ENCODE measurements at regions not wholly inside any gene's neighbourhood (a gene's known extent, or its start where the extent isn't known, plus 50 kb on each side); places are given as distances from the start of the nearest gene placed in this dataset.

DNA sequence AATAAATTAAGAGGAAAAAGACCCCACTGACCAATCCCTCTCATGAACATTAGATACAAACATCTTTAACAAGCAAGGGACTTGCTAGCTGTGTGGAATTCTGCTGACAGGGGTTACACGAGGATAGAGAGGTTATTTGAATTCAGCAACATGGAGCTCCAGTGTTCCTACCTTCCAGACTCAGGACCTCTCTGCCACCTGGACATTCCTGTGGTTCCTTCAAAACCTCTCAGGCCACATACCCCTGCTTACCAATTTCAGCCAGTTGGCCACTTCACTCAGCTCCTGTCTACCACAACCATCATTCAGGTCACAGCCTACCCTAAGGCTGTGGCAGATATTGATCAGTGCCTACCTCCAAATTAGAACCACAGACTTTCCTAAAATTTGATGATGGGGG lies 147.5 kb downstream of the RRAGC start:
- H3K27ac ChIP-seq = no peak overlapping the region
- TF ChIP-seq, protein P1, sequence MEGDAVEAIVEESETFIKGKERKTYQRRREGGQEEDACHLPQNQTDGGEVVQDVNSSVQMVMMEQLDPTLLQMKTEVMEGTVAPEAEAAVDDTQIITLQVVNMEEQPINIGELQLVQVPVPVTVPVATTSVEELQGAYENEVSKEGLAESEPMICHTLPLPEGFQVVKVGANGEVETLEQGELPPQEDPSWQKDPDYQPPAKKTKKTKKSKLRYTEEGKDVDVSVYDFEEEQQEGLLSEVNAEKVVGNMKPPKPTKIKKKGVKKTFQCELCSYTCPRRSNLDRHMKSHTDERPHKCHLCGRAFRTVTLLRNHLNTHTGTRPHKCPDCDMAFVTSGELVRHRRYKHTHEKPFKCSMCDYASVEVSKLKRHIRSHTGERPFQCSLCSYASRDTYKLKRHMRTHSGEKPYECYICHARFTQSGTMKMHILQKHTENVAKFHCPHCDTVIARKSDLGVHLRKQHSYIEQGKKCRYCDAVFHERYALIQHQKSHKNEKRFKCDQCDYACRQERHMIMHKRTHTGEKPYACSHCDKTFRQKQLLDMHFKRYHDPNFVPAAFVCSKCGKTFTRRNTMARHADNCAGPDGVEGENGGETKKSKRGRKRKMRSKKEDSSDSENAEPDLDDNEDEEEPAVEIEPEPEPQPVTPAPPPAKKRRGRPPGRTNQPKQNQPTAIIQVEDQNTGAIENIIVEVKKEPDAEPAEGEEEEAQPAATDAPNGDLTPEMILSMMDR (conservative IDR thresholded peaks at IDR 0.05) = no peak
- no peak for TF ChIP-seq ZFX (IDR thresholded peaks at IDR 0.05)

DNA sequence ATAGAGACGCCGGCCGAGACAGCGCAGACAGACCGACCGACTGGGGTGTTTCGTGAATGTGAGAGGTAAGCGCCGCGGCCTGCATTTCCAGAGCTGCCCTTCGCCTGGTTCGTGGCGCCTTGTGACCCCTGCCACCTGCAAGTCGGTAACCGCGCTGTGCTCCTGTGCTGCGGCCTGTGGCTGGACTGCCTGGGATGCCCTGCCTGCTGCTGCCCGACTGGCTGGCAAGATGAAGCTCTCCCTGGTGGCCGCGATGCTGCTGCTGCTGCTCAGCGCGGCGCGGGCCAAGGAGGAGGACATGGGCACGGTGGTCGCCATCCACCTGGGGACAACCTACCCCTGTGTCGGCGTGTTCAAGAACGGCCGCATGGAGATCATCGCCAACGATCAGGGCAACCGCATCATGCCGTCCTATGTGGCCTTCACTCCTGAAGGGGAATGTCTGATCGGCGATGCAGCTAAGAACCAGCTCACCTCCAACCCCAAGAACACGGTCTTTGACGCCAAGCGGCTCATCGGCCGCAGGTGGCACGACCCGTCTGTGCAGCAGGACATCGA lies 150.8 kb downstream of the RRAGC start:
- no peak for TF ChIP-seq ZFX (IDR thresholded peaks at IDR 0.05)
- TF ChIP-seq, protein P1 (conservative IDR thresholded peaks at IDR 0.05) = no peak
- H3K27ac ChIP-seq = no peak overlapping the region

DNA sequence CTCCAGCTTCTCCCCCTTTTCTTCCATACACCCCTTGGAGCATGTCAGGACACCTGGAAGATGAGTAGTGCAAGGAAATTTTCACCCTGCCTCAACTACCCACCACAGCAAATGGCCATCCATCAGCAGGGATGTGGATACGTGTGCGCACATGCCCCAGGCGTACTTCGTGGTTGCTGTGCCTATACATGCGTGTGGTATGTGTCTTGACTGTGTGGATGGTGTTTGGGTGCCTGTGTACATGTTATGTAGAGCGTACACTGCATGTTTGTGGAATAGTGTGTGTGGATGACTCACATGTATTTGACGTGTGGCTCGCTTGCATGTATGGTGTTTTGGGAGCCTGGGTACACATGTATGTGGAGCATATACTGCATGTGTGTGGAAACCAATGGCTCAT lies 158.5 kb downstream of the RRAGC start:
- no peak overlapping the region for H3K27ac ChIP-seq
- TF ChIP-seq, protein P1 (conservative IDR thresholded peaks at IDR 0.05) = no peak

DNA sequence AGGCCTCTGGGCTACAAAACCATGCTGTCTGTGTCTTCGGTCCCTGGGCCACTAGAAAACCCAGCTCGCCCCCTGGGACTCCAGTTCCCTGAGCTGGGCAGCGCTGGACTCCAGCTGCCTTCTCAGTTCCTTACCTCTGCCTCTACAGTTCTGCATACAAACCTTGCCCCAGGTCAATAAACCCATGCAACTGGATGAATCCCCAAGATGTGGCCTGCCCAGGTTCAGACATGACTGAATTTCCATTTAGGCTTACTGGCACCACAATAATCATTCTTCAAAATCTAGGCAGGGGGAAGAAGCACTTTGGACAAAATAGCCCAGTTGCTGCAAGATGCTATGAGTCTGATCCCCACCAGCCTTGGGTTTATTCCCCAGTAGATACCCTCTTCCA lies 159.5 kb downstream of the RRAGC start:
- H3K27ac ChIP-seq = no peak overlapping the region
- TF ChIP-seq ZFX (IDR thresholded peaks at IDR 0.05) = no peak
- TF ChIP-seq, protein P1 (conservative IDR thresholded peaks at IDR 0.05) = no peak

DNA sequence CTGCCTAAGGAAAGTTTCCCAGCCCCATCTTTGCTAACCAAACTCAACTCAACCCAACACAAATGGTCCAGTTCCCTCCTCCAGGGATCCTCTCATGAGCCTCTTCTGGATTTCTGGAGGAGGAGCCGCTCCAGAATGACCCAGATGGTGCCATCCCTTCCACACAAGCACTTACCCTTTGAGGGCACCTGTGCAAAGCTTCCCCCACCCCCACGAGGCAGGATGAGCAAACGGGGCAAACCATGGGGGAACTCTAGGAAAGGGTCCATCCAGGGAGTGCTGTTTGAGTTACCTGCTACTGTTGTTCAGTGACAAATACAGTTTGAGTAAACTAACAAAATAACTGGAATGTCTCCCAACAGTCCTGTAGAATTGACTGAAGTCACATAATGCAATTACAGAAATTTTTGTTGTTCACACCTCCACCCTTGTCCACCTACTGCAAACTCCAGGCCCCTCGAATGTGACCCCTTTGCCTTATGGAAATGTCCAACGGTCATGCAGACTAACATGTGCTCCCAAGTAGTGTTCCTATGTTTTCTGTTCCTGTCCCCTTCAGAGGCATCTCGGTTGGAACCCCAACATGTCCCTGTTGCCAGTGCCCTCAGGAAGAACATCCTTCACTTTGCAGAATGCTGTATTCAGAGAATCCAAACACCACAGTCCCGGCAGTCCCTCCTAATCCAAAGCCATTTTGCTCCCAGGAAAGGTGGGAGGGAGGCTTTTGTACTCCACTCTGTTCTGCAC lies 160.1 kb downstream of the RRAGC start:
- no peak overlapping the region for H3K27ac ChIP-seq
- TF ChIP-seq, protein P1 (conservative IDR thresholded peaks at IDR 0.05) = no peak
- no peak for TF ChIP-seq ZFX (IDR thresholded peaks at IDR 0.05)

DNA sequence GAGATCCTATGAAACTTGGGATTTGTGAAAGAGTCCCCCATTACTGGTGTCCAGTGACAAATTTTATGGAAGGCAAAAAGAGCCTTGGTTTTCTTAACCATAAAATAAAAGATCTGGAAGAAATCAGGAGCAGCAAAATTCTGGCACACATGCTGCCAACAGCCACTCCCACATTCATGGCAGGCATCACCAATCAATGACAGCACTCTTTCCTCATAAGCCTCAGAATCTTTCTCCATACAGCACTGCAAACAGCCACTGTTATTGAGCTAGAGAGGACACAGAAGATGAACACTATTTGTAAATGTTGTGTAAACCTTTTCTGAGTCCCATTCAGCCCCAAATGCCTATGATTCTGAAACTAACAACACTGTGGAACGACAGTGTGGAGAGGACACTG lies 162.2 kb downstream of the RRAGC start:
- TF ChIP-seq, protein P1 (conservative IDR thresholded peaks at IDR 0.05) = no peak
- TF ChIP-seq ZFX (IDR thresholded peaks at IDR 0.05) = no peak

DNA sequence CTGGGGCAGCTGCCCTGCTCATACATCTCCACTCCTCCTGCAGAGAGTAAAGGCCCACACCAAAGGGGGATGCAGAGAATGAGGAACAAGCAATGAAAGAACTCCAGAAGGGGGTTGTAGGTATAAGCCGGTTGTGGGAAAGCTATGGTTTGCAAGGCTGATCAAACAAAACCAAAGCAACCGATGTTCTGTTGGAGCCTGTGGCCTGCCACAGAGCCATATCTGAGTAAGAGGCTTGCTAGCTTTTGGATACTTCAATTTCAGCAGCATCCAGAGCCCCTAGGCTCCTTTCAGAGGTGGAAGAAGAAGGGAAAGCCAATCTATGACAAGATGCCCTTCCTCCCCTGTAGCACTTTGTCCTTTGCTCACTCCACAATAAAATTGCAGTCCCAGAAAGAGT lies 163.2 kb downstream of the RRAGC start:
- H3K27ac ChIP-seq = no peak overlapping the region
- no peak for TF ChIP-seq ZFX (IDR thresholded peaks at IDR 0.05)
- TF ChIP-seq, protein P1 (conservative IDR thresholded peaks at IDR 0.05) = no peak

More for the DNA sequence above, 162.2 kb downstream of the RRAGC start:
- no peak overlapping the region for H3K27ac ChIP-seq
